OCI-LY1 (cell line): ENCODE measurements at regions not wholly inside any gene's neighbourhood (a gene's known extent, or its start where the extent isn't known, plus 50 kb on each side); places are given as distances from the start of the nearest gene placed in this dataset.

Experiments
- EZH2 ChIP-seq: fragments of 200-600 bp; sonication (generic), shearing (Covaris generic); IDR thresholded peaks from 2 replicates; pipeline ENCODE4 v1.8.0; 2017; ENCODE audit warnings: borderline replicate concordance, mixed run types, mild to moderate bottlenecking, antibody characterized with exemption, low read length, moderate library complexity, mixed read lengths
- TF ChIP-seq, protein P1 (sequence below): fragments of 200-600 bp; sonication (generic), shearing (Covaris generic); IDR thresholded peaks from 2 replicates; pipeline ENCODE4 v1.5.1; 2017; ENCODE audit warnings: mild to moderate bottlenecking, antibody characterized with exemption, low read length, moderate library complexity, mixed read lengths

DNA sequence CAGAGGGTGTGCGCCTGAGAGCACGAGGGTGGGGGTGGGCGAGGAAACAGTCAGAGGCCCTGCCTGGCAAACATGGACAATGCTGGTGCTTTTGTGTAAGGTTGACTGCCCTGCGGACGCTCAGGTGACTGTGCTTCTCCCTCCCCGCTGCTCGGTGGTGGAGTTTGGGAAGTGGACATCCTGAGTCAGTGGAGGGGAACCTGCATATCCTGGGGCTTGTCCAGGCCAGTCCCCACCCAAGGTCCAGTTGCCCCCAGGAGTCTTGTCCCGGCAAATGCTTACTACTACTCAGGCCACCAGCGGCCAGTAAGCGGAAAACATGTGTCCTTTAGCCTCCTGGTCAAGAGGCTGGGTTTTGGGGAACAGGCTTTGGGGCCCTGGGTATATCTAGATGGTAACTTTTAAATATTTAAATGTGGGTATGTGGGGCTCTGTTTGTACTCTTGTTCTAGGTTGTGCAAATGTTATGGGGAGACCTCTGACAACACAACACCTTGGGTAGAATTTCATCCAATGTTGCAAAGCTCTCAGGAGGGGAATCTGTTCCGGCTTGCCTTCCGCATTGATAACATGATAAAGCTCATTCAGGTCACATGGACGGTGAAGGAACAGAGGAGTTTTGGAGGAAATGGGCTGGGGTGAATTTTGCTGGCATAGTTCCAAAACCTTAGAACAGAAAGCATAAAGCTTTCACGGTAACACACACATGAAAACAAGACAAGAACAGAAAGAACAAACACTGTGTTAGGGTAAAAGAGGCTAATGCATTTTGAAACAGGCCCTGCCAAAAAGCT lies 364.9 kb downstream of the PRDM2 start:
- TF ChIP-seq, protein P1, sequence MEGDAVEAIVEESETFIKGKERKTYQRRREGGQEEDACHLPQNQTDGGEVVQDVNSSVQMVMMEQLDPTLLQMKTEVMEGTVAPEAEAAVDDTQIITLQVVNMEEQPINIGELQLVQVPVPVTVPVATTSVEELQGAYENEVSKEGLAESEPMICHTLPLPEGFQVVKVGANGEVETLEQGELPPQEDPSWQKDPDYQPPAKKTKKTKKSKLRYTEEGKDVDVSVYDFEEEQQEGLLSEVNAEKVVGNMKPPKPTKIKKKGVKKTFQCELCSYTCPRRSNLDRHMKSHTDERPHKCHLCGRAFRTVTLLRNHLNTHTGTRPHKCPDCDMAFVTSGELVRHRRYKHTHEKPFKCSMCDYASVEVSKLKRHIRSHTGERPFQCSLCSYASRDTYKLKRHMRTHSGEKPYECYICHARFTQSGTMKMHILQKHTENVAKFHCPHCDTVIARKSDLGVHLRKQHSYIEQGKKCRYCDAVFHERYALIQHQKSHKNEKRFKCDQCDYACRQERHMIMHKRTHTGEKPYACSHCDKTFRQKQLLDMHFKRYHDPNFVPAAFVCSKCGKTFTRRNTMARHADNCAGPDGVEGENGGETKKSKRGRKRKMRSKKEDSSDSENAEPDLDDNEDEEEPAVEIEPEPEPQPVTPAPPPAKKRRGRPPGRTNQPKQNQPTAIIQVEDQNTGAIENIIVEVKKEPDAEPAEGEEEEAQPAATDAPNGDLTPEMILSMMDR = no peak
- no peak for TF ChIP-seq EZH2
